Dermis microvascular lymphatic vessel endothelial cell (primary cell): ENCODE measurements at regions not wholly inside any gene's neighbourhood (a gene's known extent, or its start where the extent isn't known, plus 50 kb on each side); places are given as distances from the start of the nearest gene placed in this dataset.
"Not testable (repeated sequence)": the region's sequence is repeated elsewhere in the genome, so short reads cannot be mapped to it uniquely, and the experiment has no call there.

Source experiments
- DNase-seq, 2 donors: peaks; one replicate each; pipeline versions ENCODE4 v3.0.0 to v3.0.0-alpha.2; 2010; ENCODE audit warnings: low read depth in 2 of 2

DNA sequence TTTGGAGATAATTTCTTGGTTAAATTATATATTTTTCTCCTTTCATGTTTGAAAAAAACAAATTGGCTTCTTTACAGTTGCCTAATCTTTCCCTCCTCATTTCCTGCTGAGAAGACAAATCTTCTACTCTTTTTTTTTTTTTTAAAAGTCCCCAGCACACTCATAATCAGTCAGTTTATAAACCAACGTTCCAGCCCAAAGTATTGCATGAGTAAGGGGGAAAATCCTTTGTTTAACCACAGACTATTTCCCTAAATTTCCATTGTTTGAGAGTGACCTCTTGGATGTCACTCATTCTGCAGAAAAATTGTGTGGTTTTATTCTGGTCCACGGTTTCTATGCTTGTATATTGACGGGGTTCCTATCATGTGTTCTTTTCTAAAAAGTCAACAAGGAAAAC lies 55.1 kb upstream of the TLR4 start:
- peak; percentile 11 to 26 for DNase-seq

GRCh38 chr9:117644932-117645636 lies 59.1 kb upstream of the TLR4 start:
- no peak for DNase-seq

DNA sequence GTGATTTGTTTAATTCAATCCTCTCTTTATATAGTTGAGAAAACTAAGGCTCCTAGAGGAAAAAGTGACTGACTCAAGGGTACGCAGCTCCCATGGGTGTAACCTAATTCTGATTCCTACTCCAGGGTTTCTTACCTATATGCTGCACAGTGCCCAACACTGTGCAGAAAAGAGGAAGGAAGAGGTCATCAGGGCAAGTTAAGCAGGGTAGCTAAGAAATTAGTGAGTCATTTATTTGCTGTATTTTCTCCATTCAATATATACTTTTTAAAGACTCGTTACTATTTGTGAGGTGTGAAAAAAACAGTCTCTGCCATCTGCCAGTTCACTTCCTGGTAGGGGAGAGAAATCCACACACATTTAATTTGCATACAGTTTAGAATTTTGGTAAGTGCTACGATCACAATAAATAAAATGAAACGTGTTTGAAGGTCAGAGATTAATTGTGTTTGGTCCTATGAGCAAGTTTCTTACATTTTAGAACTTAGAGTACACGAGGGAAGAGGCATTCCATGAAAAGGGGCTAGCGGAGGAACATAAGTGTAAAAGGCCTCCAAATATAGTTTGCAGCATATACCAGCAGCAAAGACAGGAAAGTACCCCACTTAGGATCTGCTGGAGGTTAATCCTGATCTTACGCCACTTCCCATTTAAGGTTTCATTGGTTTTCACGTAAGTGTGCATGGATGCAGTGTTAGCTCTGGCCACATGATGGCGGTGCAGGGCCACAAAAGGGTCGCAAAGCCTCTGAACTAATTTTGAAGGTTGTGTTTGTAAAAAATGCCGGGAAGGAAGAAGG lies 59.9 kb upstream of the TLR4 start:
- DNase-seq, result peak; percentile 61 to 75

- DNase-seq, result no peak
Observed at GRCh38 chr9:117643288-117643654, 60.9 kb upstream of the TLR4 start.

DNA sequence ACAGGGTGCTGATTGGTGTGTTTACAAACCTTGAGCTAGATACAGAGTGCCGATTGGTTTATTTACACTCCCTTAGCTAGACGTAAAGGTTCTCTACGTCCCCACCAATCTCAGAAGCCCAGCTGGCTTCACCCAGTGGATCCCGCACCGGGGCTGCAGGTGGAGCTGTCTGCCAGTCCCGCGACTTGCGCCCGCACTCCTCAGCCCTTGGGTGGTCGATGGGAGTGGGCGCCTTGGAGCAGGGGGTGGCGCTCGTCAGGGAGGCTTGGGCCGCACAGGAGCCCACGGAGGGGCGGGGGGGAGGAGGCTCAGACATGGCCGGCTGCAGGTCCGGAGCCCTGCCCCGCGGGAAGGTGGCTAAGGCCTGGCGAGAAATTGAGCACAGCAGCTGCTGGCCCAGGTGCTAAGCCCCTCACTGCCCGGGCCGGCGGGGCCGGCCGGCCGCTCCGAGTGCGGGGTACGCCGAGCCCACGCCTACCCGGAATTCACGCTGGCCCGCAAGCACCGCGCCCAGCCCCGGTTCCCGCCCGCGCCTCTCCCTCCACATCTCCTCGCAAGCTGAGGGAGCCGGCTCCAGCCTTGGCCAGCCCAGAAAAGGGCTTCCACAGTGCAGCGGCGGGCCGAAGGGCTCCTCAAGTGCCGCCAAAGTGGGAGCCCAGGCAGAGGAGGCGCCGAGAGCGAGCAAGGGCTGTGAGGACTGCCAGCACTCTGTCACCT lies 61.5 kb upstream of the TLR4 start:
- DNase-seq, result not testable (repeated sequence)

DNA sequence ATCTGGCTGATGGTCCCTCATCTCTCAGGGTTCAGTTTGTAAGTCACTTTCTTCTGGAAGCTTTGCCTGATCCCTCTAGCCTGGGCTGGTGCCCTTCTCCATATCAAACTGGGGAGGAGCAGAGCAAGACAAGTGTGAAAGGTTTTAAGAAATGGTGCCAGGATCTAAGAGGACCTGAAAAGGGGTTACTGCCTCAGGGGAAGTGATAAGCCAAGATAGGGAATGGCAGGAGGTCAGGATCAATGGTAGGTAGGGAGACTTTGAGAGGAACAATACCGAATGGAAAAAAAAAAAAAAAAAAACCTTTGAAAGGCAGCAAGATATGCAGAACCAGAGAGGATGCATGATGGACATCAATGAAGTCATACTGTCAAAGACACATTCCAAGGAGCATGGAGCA lies 67.5 kb upstream of the TLR4 start:
- DNase-seq, result no peak

DNA sequence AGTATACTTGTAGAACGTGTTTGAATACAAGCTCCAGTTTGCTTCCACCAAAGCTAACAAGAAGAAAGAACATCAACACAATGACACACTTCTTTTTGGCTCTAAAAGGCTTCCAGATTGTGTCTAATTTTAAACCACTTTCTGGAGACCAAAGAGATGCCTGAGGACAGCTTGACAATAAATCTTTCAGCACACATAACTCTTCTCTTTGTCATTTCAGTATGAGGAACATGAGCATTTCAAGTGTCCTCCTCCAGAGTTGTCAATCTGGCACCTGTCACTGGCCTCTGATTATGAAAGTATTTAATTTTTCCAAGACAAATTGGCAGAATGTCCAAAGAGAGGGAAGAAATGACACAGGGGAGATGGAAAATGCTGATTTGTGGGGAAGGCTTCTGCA lies 79.0 kb upstream of the TLR4 start:
- DNase-seq, result no peak

DNA sequence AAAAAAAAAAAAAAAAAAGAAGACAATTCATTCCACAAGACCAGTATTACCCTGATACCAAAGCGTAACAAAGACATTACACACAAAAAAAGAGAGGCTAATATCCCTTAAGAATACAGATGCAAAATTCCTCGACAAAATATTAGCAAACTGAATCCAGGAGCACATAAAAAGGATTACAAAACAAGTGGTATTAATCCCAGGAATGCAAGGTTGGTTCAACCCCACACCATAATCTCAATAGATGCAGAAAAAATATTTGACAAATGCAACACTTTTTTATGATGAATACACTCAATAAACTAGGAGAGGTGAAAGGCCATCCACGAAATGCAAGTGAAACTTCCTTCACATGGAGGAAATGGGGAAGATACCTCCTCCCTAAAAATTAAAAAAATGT lies 80.1 kb upstream of the TLR4 start:
- peak in 1 of 2 donors; percentile 2 for DNase-seq

DNA sequence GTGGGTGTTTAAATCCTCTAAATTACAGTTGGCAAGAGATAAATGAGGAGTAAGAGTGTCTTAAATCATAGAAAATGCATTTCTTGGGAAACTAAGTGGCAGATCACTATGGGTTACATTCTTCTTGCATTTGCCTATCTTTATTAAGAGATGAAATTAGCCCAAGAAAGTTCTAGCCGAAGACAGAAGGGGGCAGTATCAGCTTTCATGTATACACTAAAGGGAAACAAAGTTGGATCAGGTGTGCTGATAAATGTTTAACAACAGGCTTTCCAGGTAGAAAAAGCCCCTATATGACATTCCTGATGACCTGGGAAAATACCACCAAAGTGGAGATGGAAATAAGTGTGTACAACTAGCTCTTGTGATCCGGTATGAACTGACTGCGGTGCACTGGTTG lies 81.9 kb upstream of the TLR4 start:
- peak in 1 of 2 donors; percentile 2 for DNase-seq

DNA sequence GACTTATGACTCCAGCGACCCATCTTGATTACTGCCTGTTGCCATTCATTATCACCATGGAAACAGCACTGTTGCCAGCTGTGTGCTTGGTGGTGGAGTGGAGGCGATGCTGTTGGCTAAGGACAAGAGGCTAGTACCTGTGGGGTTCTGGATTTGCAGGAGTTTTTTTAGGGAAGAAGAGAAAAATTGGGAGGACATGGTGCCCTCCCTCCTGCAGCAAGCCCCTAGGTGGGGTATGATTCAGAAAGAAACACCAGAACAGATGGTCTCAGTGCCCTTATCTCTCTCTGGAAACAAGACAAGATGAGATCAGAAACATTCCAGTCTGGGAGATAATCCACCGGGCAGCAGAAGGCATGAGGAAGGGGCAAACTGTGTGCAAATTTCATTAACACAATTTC lies 87.8 kb upstream of the TLR4 start:
- DNase-seq, result no peak

GRCh38 chr9:117612317-117612716 lies 91.9 kb upstream of the TLR4 start:
- no peak for DNase-seq

GRCh38 chr9:117597977-117598376 lies 106.2 kb upstream of the TLR4 start:
- no peak for DNase-seq

DNA sequence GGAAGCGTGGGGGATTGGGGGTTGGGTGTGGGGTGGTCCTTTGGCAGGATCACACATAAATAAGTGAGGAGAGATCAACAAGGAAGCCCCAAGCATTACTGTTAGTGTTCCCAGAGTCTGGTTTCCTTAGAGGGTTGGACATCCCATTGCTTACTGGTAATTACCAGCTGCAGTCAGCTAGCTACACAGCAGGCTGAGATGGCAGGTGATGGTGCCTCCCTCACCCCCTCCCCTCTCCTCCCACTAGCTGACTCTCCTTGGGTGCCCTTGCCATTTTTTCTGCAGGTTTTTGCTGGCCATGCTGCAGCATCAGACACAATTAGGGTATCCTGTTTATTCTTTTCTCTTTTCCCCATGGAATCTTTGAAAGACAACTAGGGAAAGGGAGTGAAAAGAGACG lies 107.5 kb upstream of the TLR4 start:
- DNase-seq, result no peak

- no peak for DNase-seq
Observed at GRCh38 chr9:117595650-117596049, 108.6 kb upstream of the TLR4 start.

- DNase-seq, result no peak
Observed at GRCh38 chr9:117587263-117587662, 116.9 kb upstream of the TLR4 start.

- no peak for DNase-seq
Observed at GRCh38 chr9:117574099-117574498, 130.1 kb upstream of the TLR4 start.

- no peak for DNase-seq
Observed at GRCh38 chr9:117564839-117565238, 139.4 kb upstream of the TLR4 start.

- DNase-seq, result no peak
Observed at GRCh38 chr9:117561761-117562160, 142.4 kb upstream of the TLR4 start.

GRCh38 chr9:117555964-117556629 lies 141.2 kb upstream of the ASTN2 start:
- peak; percentile 9 to 55 for DNase-seq

DNA sequence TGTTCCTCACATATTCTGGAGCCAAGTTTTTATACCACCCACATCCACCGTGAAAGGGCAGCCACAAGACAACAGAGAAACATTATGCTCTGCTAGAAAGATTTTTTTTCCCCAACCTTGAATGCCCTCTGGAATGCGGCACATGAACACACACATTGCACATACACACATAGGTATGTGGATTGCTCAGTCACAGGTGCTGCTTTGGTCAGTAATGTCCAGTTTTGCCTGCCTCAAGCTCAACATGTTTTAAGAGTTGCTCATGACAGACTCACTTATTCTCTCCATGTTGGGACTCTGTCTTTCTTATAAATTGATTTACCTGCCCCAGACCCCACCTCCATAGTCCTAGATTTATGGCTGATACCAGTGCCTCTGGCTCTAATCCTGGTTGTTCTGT lies 138.0 kb upstream of the ASTN2 start:
- no peak for DNase-seq

GRCh38 chr9:117551171-117551570 lies 136.3 kb upstream of the ASTN2 start:
- DNase-seq, result no peak

- DNase-seq, result no peak
Observed at GRCh38 chr9:117549444-117549843, 134.6 kb upstream of the ASTN2 start.
